Activated CD4-positive, alpha-beta T cell treated with anti-CD3 and anti-CD28 coated beads, Interleukin-2, amount 50 U/mL, for 1 hour (primary cell): ENCODE measurements at regions not wholly inside any gene's neighbourhood (a gene's known extent, or its start where the extent isn't known, plus 50 kb on each side); places are given as distances from the start of the nearest gene placed in this dataset.

Experiments used
- DNase-seq: peaks from one replicate; pipeline ENCODE4 v3.0.0-alpha.2; 2020

DNA sequence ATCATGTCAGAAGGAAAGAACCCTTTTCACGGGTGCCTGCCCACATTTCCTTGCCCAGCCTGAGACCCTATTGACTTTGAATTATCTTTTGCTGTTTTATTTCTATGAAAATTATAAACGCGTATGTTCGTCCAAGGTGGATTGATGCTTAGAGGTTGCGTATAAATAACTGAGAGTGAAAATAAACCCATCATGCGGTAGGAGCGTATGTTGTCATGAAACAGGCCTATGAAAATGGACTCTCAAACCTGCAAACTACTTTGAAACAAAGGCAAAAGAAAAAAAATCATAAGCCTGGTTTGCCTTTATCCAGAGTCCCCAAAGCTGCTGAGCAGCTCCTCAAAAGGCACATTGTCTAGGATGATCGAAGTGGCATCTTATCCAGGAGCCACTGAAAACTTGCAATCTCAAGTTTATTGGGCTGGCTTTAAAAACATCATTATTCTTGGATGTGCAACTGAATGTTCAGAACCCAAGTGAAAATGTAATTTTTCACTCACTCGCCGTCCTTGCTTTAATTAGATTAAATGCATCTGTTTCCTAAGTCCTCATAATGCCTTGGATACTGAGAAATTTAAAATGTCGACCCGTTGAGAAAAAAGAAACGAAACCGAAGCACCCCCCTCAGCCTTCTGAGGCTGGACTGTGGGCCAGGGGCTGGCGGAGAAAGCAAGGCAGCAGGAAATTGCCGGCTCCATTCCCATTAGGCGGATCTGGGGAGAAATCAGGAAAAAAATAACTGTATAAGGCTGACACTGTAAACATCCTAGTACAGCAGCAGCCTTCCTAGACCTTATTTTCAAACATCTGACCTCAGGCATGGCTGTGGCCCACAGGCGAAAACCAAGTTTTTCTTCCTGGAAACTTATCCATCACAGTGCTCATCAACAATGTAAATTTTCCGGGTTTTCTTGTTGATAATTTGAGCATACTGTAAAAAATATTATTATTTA is 82.9 kb upstream of the PPARA start:
- no peak for DNase-seq

DNA sequence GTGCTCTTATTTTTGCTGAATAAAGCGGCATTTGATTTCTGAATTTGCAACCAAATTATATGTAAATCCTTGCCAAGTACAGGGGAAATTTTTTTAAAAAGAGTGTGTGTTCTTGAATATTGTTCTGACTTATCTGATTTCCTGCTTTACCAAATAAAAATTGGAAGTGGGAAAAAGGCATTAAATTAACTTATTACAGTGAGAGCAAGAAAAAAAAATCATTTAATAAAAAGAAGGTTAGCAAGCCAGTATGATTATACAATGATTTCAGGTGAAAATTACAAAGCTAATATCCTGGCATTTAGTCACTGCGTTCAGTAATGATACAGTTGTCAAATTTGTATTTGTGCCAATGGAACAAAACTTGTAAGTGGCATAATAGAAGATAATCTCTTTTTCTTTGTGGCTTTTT is 82.1 kb upstream of the PPARA start:
- no peak for DNase-seq

DNA sequence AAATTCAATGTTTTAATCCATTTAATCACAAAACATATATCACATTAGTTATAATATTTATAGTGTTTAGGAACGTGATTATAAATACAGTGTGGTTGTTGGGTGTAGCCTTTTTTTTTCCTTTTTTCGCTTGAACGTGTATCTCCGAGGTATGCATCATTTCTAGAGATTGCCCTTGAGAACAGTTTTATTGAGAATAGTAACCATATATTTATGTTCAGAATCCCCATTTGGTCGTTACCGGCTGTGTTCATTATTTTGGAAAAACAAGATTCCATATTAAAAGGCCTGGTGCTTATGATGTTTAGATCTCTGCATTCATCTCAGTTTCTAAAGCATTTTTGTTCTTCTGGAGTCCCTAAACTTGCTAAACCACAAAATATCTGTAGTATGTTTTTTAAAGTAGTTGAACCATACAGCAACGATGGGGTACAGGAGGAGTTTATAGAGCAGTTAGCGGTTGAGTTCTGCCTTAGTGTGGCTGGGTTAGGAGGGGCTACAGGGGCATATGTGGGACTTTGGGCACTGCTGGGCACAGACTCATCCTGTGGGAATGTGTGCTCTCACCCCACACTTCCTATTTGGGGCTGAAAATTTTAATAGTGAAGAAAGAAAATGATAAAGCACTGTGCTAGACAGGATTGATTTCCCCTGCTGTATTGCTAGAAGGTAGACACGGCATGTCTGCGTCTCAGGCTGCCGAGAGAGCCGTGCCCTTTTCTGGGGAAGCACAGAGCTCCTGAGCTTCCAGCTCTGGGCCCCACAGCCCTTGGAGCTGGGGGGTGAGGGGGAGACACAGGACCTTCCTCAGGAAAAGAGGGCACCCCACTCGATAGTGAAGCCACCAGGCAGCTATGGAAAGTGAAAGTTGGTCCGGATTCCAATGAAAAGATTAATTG is 81.5 kb upstream of the PPARA start:
- DNase-seq: no peak

DNA sequence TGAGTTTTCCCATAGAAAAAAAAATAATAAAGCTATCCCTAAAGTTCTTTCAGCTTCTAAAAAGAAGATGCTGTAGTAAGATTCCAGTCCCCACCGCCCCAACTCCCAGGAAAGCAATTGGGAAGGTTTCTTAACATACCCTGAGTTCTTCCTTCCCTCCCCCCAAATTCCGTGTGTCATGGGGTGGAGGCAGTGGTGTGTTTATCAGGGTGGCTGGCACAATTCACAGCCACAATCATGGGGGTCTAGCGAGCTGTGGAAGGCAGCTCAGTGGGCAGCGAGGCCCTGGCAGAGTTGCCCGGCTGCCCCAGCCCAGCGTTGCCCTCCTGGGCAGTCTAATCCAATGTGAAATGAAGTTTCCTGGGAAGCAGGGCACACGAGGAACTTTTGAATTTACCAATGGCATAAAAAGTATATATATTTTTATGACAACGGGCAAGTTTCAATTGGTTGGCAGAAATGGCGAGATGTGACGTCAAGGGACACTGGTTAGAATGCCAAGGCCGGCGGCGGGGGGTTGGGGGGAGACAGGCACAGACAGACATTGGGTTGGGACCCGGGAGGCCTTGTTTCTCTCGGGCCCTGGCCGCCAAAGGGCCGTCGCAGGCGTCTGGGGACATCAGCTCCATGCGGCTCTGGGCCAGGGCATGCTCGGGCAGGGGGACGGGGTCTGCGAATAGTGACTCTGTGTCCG is 80.7 kb upstream of the PPARA start:
- peak; percentile 54 for DNase-seq

DNA sequence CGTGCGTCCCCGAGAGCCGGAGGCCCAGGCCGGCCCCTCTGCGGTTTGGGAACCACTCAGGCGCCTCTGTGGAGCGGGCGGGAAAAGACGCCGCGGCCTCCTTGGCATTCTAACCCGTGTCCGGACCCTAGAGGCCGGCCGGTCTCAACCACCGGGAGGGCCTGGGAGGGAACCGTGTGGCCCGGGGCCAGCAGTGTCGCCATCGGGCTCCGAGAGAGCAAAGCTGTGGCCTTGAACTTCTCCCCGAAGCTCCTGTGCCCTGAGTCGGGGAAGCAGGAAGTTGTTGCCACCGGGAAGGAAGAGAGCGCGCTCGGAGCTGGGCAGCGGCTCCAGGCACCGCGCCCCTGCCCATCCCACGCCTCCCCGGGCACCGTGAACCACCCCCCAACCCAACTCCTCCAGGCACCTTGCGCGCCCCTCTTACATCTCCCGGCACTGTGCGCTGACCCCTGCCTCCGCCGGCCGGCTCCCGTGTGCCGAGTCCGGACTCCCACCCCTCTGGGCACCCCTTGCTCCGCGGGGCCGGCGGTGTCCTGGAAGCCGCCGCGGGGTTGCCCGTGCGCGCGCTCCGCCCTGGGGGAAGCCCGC is 80.0 kb upstream of the PPARA start:
- DNase-seq: no peak

DNA sequence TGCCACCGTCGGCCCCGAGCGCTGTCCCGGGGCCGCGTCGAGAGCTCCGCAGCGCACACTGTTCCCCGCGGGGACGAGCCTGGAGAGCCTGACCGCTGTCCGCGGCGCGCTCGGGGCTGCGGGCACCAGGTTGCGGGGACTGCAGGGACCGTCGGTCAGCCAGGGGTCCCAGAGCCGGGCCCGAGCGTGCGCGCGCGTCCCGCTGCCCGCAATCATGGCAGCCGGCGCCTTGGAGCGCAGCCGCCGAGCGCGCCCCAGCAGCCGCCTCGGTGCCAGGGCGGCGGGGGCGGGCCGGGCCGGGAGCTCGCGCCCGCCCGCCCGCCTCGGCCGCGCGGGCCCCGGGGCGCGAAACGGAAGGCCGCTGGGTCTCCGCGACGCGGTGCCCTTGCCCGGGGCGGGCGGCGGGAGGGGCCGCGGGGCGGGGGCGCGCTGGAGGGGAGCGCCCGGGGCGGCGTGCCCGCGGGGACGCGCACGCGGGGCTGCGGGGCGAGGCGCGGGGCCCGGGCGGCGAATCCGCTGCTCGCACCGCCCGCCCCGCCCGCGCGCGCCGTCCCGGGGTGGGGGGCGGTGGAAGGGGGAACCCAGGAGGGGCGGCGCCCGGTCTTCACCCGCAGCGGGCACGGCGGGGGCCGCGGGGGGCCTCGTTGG is 79.4 kb upstream of the PPARA start:
- DNase-seq: peak; percentile 47

DNA sequence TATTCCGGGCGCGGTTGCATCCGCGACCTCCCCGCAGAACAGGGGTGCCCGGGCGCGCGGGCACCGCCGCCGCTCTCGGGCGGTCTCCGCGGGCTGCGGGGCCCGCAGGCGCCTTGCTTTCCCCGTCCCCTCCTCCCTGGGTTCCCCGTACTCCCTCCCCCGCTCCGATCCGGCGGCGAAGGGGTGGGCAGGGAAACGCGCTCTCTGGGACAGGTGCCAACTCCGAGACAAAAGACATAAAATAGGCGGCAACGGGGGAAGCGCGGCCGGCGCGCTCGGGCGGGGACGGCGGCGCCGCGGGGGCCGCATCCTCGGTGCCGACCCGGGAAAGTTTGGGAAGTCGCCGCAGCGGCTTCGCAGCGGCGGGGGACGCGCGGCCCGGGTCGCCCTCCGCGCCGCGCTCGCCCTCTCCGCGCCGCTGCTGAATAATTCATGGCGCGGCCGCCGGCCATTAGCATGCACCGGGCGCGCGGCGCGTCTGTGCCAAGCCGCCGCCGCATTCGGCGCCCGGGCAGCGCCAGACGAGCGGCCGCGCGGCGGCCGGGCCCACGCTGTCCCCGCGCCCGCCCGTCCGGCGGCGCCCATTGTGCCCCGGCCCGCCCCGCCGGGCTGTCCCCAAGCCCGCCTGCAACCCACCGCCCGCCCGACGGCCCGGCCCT is 78.7 kb upstream of the PPARA start:
- DNase-seq: peak; percentile 61

DNA sequence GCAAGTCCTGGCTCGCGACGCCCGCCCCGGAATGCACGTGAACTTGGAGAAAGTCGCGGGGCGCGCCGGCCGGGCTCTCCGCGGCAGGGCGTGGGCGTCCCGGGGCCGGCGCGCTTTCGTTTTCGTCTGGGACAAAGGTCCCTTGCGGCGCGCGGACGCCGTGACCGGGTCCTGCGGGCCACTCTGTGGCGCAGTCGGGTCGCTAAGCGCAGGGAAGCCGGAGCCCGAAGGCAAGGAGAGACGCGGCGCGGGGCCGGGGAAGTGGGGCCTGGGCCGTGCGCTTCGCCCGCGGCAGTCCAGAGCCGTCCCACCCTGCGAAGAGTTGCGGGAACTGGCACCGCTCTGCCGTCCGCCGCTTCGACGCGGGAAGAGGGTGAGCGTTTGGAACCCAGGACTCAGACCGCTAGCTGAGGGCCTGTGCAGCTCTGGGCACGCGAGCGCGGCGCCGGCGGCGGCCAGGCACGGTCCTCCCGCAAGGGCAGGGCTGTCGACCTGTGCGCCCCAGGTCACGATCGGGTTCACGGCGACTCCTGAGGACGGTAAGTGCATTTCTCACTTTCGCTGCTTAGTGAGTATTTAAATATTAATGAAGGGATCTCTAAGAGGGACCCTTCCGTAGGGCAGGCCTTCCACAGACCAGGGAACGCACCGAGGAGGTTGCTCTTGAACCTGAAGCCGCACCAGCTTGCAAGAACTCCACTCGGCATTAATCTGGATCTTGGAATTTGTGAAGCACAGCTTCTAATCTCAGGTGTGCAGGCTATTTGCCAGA is 78.0 kb upstream of the PPARA start:
- DNase-seq: peak; percentile 36

DNA sequence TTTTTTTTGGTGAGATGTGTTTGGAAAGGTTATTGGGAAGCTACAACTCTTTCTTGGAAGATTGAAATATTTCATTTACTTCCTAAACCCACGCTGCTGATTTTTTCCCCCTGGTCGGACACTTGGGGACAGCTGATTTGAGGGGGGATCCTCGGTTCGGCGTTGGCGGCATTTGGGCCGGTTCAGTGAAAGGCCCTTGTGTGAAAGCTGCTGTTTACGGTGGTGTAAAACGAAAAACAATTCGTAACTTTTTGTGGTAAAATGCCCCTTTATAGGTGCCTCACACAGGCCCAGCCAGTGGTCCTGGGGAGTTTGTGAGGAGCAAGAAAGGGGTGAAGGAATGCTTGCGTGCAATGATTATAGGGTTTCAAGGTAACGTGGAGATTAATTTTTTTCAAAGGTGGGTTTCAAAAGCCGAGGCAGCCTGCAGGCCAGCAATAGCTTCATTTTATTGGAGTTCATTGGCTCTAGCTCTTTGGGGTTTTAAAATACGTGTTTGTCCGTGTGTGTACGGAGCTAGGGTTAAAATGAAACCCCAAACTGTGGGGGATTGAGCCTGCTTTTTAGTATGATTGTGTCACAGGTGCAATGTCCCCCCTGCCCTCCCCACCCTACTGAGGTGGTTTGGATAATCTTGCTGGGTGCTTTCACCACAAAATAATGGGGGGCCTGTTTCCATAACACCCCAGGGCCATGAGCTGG is 77.2 kb upstream of the PPARA start:
- DNase-seq: no peak

DNA sequence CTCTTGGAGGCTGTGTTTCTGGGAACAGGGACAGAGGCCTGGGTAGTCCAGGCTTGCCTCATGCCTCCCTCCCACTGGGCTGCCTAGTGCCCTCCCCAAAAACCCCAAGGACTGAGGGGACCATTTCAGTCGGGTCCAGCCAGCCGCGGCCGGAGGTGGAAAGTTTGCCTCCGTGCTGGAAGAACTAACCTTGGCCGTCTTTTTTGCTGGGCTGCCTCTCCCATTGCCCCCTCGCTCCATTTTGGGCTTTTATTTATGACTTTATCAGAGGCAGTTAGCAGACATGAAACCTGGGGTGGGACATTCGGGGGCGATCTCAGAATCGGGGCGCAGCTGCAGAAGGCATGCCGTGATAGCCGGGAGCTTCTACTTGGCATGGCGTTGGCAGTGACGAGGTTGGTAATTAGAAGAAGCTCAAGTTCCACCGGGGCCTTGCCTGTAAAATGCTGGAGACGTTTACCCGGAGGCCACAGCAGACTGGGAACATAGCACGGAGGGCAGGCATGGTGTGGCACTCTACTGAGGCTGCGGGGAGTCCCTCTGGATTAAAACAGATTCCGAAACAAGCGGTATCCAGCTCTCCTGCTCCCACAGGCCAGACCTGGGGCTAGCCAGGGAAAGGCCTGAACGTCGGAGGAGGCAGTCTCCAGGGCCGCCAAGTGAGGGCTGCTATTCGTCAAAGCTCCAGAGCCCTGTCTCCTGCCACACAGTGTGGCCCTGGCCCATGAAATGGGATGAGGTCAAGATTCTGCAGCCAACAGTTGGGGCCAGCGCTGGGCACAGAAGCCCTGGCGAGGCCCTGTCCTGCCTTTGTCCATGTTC is 76.4 kb upstream of the PPARA start:
- DNase-seq: no peak

DNA sequence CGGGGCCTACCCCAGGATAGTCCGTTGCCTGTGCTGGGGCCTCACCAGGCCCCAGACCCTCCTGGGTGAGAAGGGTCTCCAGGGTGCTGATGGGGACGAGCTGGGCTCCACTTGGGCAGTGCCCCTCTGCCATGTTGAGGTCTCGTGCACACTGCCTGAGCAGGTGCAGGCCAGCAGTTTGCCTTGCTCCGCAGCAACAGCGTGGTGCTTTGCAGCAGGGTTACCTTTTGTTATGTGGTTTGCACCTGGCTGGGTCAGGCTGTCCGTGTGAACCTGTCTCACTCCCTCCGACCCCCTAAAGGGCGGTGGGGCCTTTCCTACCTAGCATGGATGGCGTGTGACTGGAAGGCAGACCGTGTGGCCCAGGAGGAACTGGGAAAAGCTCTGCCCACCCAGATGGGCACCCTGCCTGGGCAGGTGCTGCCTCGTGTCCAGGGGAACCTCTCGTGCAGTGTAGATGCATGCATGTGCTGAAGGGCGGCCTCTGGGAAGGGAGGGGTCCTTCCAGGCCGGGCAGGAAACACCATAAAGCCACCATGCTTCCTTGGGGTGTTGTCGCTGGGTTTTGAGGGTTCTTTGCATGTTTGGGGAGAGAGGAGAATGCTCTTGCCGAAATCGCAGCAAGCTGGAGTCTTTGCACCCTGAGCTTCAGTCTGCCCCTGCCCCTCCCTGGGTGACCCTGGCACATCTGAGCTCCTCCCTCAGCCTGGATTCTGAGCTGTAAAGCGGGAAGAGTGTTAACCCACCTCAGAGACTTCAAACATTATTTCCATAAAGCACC is 75.4 kb upstream of the PPARA start:
- no peak for DNase-seq

DNA sequence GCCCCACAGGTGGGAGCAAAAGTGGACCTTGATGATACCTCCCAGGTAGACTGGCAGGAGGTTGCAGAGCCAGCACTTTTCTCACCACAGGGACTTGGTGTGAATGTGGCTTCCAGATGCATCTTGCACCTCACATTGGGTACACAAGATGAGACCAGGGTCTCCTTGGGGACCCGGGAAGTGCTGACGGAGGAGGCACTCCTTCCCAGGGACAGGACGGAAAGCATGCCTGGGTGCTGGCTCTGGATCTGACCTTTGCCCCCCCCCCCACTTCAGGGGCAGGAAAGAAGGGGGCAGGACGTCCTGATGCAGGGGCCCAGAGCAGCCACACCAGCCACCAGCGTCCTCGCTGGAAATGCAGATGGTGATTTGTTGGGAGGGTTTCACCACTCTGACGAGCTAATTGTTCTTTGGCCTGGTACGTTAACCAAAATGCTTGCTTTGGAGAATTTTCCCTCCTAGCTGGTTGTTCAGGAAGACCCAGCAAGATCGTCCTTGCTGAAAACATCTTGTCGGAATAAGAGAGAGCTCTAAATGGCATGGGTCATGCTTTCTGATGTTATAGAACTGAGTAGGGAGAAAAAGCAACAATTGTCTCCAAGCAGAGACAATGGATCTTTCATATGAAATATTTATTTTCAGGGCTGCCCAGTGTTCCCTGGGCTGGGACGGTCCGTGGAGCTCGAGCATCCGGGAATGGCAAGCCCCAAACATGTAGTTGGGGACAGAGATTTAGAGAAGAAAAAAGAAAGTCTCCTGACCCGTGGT is 74.4 kb upstream of the PPARA start:
- no peak for DNase-seq

DNA sequence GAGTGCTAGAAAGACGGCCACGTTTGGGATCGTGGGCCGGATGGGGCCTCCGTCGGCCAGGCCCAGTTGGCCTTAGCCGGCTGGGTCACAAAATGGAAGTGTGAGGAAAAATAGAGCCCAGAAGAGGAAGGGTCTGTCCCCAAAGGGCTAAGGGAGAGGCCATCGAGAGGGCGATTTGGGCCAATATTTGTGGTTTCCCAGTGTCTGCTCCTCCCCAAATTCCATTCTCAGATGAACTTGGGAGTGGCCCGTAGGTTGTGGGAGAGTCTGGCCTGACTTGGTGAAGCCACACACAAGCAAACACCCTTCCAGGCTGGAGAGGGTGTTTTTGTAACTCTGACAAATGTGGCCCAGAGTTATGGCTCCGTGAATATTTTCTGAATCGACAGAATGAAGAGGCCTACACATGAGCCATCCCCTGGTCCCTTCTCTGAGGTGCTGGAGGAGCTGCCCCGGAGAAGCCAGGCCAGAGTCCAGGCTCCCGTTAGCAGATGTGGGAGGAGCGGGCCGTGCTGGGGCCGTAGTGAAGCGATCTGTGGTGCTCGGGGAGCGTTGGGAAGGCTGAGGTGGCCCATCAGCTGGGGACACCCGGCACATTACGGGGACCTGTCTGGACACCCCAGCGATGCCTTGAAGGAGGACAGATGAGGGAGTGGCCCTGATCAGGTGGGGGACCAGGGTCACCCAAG is 73.5 kb upstream of the PPARA start:
- DNase-seq: no peak

DNA sequence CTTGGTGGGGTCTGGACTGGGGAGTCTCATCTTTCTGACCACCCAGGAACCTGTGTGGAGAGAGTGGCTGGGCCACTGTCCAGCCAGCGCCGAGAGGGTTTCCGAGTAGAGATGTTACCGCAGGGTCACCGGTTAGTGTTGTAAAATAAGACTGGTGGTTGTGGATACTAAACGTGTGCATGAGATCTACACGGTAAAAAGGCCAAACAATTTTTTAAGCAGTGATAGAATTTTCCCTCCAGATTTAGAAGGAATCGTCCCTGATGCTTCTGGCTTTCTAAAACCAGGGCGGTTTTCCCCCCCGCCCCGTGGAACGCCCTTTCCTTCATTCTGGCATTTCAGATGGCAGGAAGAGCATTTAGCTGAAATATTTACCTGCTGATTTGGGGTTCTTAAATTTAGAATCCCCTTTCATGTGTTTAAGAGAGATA is 72.6 kb upstream of the PPARA start:
- no peak for DNase-seq

DNA sequence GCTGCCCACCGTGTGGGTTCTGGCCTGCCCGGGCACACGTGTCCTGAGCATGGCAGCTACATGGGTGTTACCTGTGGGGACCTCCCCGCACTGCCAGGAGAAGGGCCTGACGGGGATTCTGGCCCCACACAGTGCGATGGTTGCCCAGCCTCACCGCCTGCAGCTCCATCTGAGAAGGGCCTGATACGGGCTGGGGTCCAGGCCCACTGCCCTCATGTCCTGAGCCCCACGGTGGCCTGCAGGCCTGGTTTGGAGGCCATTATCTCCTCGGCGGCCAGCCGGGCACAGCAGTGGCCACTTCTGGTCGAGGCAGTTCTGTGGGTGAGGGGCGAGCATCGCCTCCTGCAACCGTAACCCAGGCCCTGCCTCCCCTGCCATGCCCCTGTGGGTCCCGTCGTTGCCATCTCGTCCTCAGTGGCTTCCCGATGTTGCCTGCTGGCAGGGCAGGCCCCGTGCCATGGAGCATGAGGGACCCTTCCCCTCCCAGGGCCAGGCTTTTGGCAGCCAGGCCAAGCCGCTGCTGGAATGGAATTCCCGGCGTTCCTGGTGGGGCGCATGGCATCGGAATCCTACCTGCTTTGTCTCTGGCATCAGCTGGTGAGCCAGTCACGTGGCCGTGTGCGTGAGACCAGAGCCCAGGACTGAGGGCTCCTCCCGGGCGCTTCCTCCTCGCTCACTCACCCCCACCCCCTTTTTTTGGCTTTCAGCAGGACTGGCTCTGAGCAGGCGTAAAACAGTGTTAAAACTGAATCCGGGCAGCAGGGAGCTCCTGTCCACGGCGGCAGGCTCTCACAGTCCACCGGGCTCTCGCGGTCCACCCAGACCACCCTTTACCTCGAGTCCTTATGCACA is 71.9 kb upstream of the PPARA start:
- no peak for DNase-seq
